H1 (cell line): ENCODE measurements at regions not wholly inside any gene's neighbourhood (a gene's known extent, or its start where the extent isn't known, plus 50 kb on each side); places are given as distances from the start of the nearest gene placed in this dataset.

Source experiments
- CTCF ChIA-PET: fragments of 300-600 bp; sonication (Branson Sonifier 250); formaldehyde crosslinking; loops from one replicate; lab custom pipeline; 2021; ENCODE audit not compliant: partially characterized antibody; lab: Charles Lee
- POLR2A ChIA-PET: fragments of 300-600 bp; sonication (Branson Sonifier 250); formaldehyde crosslinking; loops from one replicate; lab custom pipeline; 2021; ENCODE audit warnings: inconsistent platforms; ENCODE audit not compliant: partially characterized antibody; lab: Charles Lee
- DNase-seq, 2 experiments: peaks; one replicate each; pipeline versions ENCODE4 v3.0.0 to v3.0.0-alpha.2; 2010 to 2022; ENCODE audit warnings: low spot score in 2 of 2, low read depth in 1 of 2, mixed read lengths in 1 of 2
- FAIRE-seq: peaks from 2 replicates; lab custom pipeline; 2011; peaks lifted over from hg19 to GRCh38; lab: Jason Lieb, UNC
- H2AFZ ChIP-seq: 2 replicates; pipeline ENCODE4 v1.8.1; 2012; ENCODE audit warnings: low read length, inconsistent platforms
- H2AK5ac ChIP-seq: 2 replicates; pipeline ENCODE4 v1.6.1; 2013; ENCODE audit warnings: low read depth, low read length
- H2BK120ac ChIP-seq: replicated peaks from 2 replicates; pipeline ENCODE3; 2013; ENCODE audit warnings: low read depth, low read length, inconsistent platforms
- H2BK12ac ChIP-seq: 2 replicates; pipeline ENCODE4 v1.6.1; 2013; ENCODE audit warnings: low read depth, low read length
- H2BK15ac ChIP-seq: 2 replicates; pipeline ENCODE4 v1.6.1; 2013; ENCODE audit warnings: low read length
- H2BK20ac ChIP-seq: 2 replicates; pipeline ENCODE4 v1.6.1; 2013; ENCODE audit warnings: low read length
- H2BK5ac ChIP-seq: 2 replicates; pipeline ENCODE4 v1.6.1; 2013; ENCODE audit warnings: low read depth, low read length
- H3K14ac ChIP-seq: 2 replicates; pipeline ENCODE4 v1.6.1; 2013; ENCODE audit warnings: inconsistent platforms; ENCODE audit not compliant: insufficient read length
- H3K18ac ChIP-seq: 2 replicates; pipeline ENCODE4 v1.6.1; 2013; ENCODE audit warnings: low read length; ENCODE audit errors: extremely low read depth
- H3K23ac ChIP-seq: 2 replicates; pipeline ENCODE4 v1.6.1; 2013; ENCODE audit warnings: inconsistent platforms; ENCODE audit not compliant: insufficient read length
- H3K23me2 ChIP-seq: 2 replicates; pipeline ENCODE4 v1.6.1; 2013; ENCODE audit warnings: low read depth, low read length
- H3K27ac ChIP-seq: 2 replicates; pipeline ENCODE4 v1.6.1; 2011; ENCODE audit warnings: low read depth, low read length, inconsistent platforms
- H3K27me3 ChIP-seq, 4 experiments: replicated peaks in 1 of 4; 1 replicate in 1 of 4; 2 replicates in 3 of 4; pipeline versions ENCODE4 v1.6.1 to v1.8.1; 2011 to 2013; ENCODE audit warnings: low read length in 3 of 4, mild to moderate bottlenecking in 3 of 4, inconsistent platforms in 2 of 4, mixed read lengths in 2 of 4, moderate library complexity in 1 of 4; ENCODE audit not compliant: control insufficient read depth in 3 of 4, insufficient read depth in 3 of 4; ENCODE audit errors: extremely low read depth in 1 of 4
- H3K36me3 ChIP-seq, 4 experiments: 2 replicates each; pipeline versions ENCODE4 v1.6.1 to v1.8.1; 2011 to 2013; ENCODE audit warnings: mild to moderate bottlenecking in 4 of 4, low read length in 3 of 4, moderate library complexity in 2 of 4, control low read depth in 1 of 4, inconsistent platforms in 1 of 4; ENCODE audit not compliant: insufficient read depth in 4 of 4, control insufficient read depth in 2 of 4
- H3K4ac ChIP-seq: replicated peaks from 2 replicates; pipeline ENCODE3; 2013; ENCODE audit warnings: low read length, low read depth, mixed read lengths, inconsistent platforms; ENCODE audit not compliant: insufficient read length
- H3K4me1 ChIP-seq, 4 experiments: replicated peaks in 1 of 4; 1 replicate in 1 of 4; 2 replicates in 3 of 4; pipeline versions ENCODE4 v1.6.1 to v1.8.1; 2011 to 2013; ENCODE audit warnings: low read length in 3 of 4, inconsistent platforms in 2 of 4, mixed read lengths in 1 of 4; ENCODE audit not compliant: insufficient read depth in 4 of 4, control insufficient read depth in 3 of 4
- H3K4me2 ChIP-seq, 2 experiments: 2 replicates each; pipeline versions ENCODE4 v1.6.1 to v1.8.1; 2011 to 2013; ENCODE audit warnings: low read depth in 2 of 2, low read length in 2 of 2, control low read depth in 1 of 2, inconsistent platforms in 1 of 2, mild to moderate bottlenecking in 1 of 2; ENCODE audit not compliant: insufficient read depth in 1 of 2
- H3K4me3 ChIP-seq, 4 experiments: fragments of 200-600, 300-600 bp in 1 of 4; sonication (generic), shearing (Covaris generic), sonication (Bioruptor Twin) in 1 of 4; 2 replicates each; pipeline versions ENCODE4 v1.5.1 to v1.8.1; 2011 to 2016; ENCODE audit warnings: low read length in 4 of 4, low read depth in 3 of 4, control low read depth in 2 of 4, inconsistent platforms in 2 of 4, mild to moderate bottlenecking in 2 of 4, mixed read lengths in 1 of 4, moderate library complexity in 1 of 4; ENCODE audit not compliant: insufficient read depth in 2 of 4; ENCODE audit errors: extremely low read depth in 1 of 4
- H3K56ac ChIP-seq: replicated peaks from 2 replicates; pipeline ENCODE3; 2013; ENCODE audit warnings: low read depth, mild to moderate bottlenecking, mixed read lengths, low read length, inconsistent platforms; ENCODE audit not compliant: insufficient read length
- H3K79me1 ChIP-seq: 2 replicates; pipeline ENCODE4 v1.6.1; 2013; ENCODE audit warnings: low read depth, low read length, control low read depth
- H3K79me2 ChIP-seq, 2 experiments: 2 replicates each; pipeline versions ENCODE4 v1.6.1 to v1.8.1; 2012 to 2013; ENCODE audit warnings: low read length in 2 of 2, mild to moderate bottlenecking in 2 of 2, inconsistent platforms in 1 of 2; ENCODE audit not compliant: insufficient read depth in 2 of 2, control insufficient read depth in 1 of 2
- H3K9ac ChIP-seq, 4 experiments: replicated peaks in 1 of 4; 1 replicate in 1 of 4; 2 replicates in 3 of 4; pipeline versions ENCODE4 v1.6.1 to v1.8.1; 2011 to 2013; ENCODE audit warnings: low read depth in 3 of 4, low read length in 3 of 4, control low read depth in 2 of 4, mild to moderate bottlenecking in 2 of 4, moderate library complexity in 2 of 4, inconsistent platforms in 1 of 4; ENCODE audit errors: extremely low read depth in 1 of 4
- H3K9me3 ChIP-seq, 2 experiments: 2 replicates each; pipeline versions ENCODE4 v1.6.1 to v1.8.1; 2012 to 2013; ENCODE audit warnings: mild to moderate bottlenecking in 2 of 2, moderate library complexity in 2 of 2, control low read depth in 1 of 2, inconsistent platforms in 1 of 2, low read depth in 1 of 2, low read length in 1 of 2, mixed read lengths in 1 of 2; ENCODE audit not compliant: insufficient read depth in 2 of 2
- H4K20me1 ChIP-seq, 2 experiments: replicated peaks in 1 of 2; 2 replicates each; pipeline versions ENCODE3 to v1.8.1; 2011 to 2013; ENCODE audit warnings: inconsistent platforms in 2 of 2, low read length in 2 of 2, mild to moderate bottlenecking in 1 of 2; ENCODE audit not compliant: insufficient read depth in 2 of 2, control insufficient read depth in 1 of 2
- H4K5ac ChIP-seq: 2 replicates; pipeline ENCODE4 v1.6.1; 2013; ENCODE audit warnings: low read length, low read depth, mixed read lengths, inconsistent platforms; ENCODE audit not compliant: insufficient read length
- H4K8ac ChIP-seq: 2 replicates; pipeline ENCODE4 v1.8.0; 2013; ENCODE audit warnings: mild to moderate bottlenecking, moderate library complexity, low read length, inconsistent platforms; ENCODE audit not compliant: insufficient read depth; ENCODE audit errors: extremely low read depth
- H4K91ac ChIP-seq: replicated peaks from 2 replicates; pipeline ENCODE3; 2013; ENCODE audit warnings: low read length, mixed read lengths, inconsistent platforms; ENCODE audit not compliant: insufficient read length
- BCL11A ChIP-seq, 2 experiments: IDR thresholded peaks; one replicate each; pipeline ENCODE4 v1.6.1; 2011; ENCODE audit warnings: low read depth in 2 of 2, low read length in 2 of 2, mild to moderate bottlenecking in 2 of 2
- CBX5 ChIP-seq: fragments of 300-800, 300-1000 bp; sonication (generic); IDR thresholded peaks from 2 replicates; pipeline ENCODE4 v1.7.1; 2016; ENCODE audit warnings: antibody characterized with exemption, low read length, low read depth
- CEBPB ChIP-seq: IDR thresholded peaks from 2 replicates; pipeline ENCODE4 v1.6.1; 2012; ENCODE audit warnings: low read depth, low read length
- CHD1 ChIP-seq: IDR thresholded peaks from 2 replicates; pipeline ENCODE4 v1.6.1; 2012; ENCODE audit warnings: low read depth, low read length, improper control_type of control experiment
- FOSL1 ChIP-seq: IDR thresholded peaks from 2 replicates; pipeline ENCODE4 v1.6.1; 2011; ENCODE audit warnings: mild to moderate bottlenecking, low read depth, low read length, moderate library complexity; ENCODE audit not compliant: insufficient read depth
- HDAC2 ChIP-seq, 2 experiments: fragments of 300-600 bp in 1 of 2; sonication (generic) in 1 of 2; IDR thresholded peaks; 2 replicates each; pipeline ENCODE4 v1.6.1; 2011 to 2012; ENCODE audit warnings: low read depth in 2 of 2, low read length in 2 of 2, mild to moderate bottlenecking in 2 of 2, moderate library complexity in 2 of 2, borderline replicate concordance in 1 of 2, inconsistent platforms in 1 of 2
- JUN ChIP-seq: IDR thresholded peaks from 2 replicates; pipeline ENCODE4 v1.6.1; 2011; ENCODE audit warnings: low read depth, mild to moderate bottlenecking, improper control_type of control experiment, low read length
- KDM4A ChIP-seq: IDR thresholded peaks from one replicate; pipeline ENCODE4 v1.7.1; 2012; ENCODE audit warnings: low read depth, mild to moderate bottlenecking, moderate library complexity, low read length, inconsistent platforms; ENCODE audit not compliant: severe bottlenecking
- NRF1 ChIP-seq: IDR thresholded peaks from 2 replicates; pipeline ENCODE4 v1.6.1; 2011; ENCODE audit warnings: mild to moderate bottlenecking, low read depth, low read length, improper control_type of control experiment
- RXRA ChIP-seq: IDR thresholded peaks from 2 replicates; pipeline ENCODE4 v1.6.1; 2011; ENCODE audit warnings: low read depth, mild to moderate bottlenecking, low read length, moderate library complexity; ENCODE audit not compliant: insufficient read depth
- SIN3A ChIP-seq, 2 experiments: IDR thresholded peaks in 1 of 2; conservative IDR thresholded peaks in 1 of 2; 2 replicates each; pipeline ENCODE4 v1.6.1; 2011 to 2012; ENCODE audit warnings: low read length in 2 of 2, improper control_type of control experiment in 1 of 2, low read depth in 1 of 2, mild to moderate bottlenecking in 1 of 2
- SP4 ChIP-seq: IDR thresholded peaks from 2 replicates; pipeline ENCODE4 v1.6.1; 2012; ENCODE audit warnings: low read length, inconsistent platforms
- WGBS, 2 experiments: shearing (Covaris generic) in 1 of 2; methylation state at CpG; one replicate each; pipeline versions ENCODE4 v1.1.6 to v1.1.7; 2013 to 2015; ENCODE audit warnings: low lambda C conversion rate in 2 of 2, mixed read lengths in 2 of 2, inconsistent platforms in 1 of 2, low coverage in 1 of 2, missing lambda C conversion rate in 1 of 2; ENCODE audit not compliant: insufficient replicate concordance in 2 of 2, insufficient coverage in 1 of 2, insufficient read length in 1 of 2; ENCODE audit errors: extremely low coverage in 1 of 2, missing lambda C conversion rate in 1 of 2; 5-methylcytosine and 5-hydroxymethylcytosine counted together
- TF ChIP-seq, protein P1 (sequence below): IDR thresholded peaks from 2 replicates; pipeline ENCODE4 v1.6.1; 2011; ENCODE audit warnings: low read depth, mild to moderate bottlenecking, low read length; ENCODE audit not compliant: insufficient read depth

GRCh38 chrX:39728852-39729598, 368.7 kb downstream of the BCOR start:
- no peak for DNase-seq
- no peak overlapping the region for H2BK5ac ChIP-seq
- H2AK5ac ChIP-seq, result no peak overlapping the region
- WGBS, 2 experiments, result 89% methylated on average over 4 of the region's 6 CpGs; no CpG with 5 or more reads in 1 of the 2 experiments
- no peak overlapping the region for H3K56ac ChIP-seq
- H3K18ac ChIP-seq, result no peak overlapping the region
- no peaks in the 10 kb centered on the region for H3K79me1 ChIP-seq
- no peak overlapping the region for H3K23ac ChIP-seq
- H3K4me3 ChIP-seq, result no peak overlapping the region
- no peaks in the 10 kb centered on the region for H3K9me3 ChIP-seq
- peaks cover 0 to 12% (median 12%) of the 10 kb centered on the region in 4 experiments; a peak in 4 of 7 replicates for H3K4me1 ChIP-seq
- no peak overlapping the region for H3K27ac ChIP-seq
- no peak for FAIRE-seq
- no peak overlapping the region for H3K14ac ChIP-seq
- no peak overlapping the region for H3K4me2 ChIP-seq
- CTCF ChIA-PET, result no interaction called here
- H3K36me3 ChIP-seq, result no peaks in the 10 kb centered on the region
- peak overlapping the region; percentile 74 for H4K91ac ChIP-seq
- no peak overlapping the region for H2BK120ac ChIP-seq
- H4K20me1 ChIP-seq, result no peaks in the 10 kb centered on the region
- H3K4ac ChIP-seq, result no peak overlapping the region
- H2BK20ac ChIP-seq, result no peak overlapping the region
- no peaks in the 10 kb centered on the region for H3K27me3 ChIP-seq
- no peaks in the 10 kb centered on the region for H3K79me2 ChIP-seq
- H4K5ac ChIP-seq, result no peak overlapping the region
- POLR2A ChIA-PET, result no interaction called here
- H2BK15ac ChIP-seq, result no peak overlapping the region
- no peak overlapping the region for H4K8ac ChIP-seq
- no peak overlapping the region for H3K9ac ChIP-seq
- H3K23me2 ChIP-seq, result peaks cover 2% of the 10 kb centered on the region; the same call in 1 of the 2 replicates
- no peak overlapping the region for H2BK12ac ChIP-seq
- no peak overlapping the region for H2AFZ ChIP-seq
- no peak for TF ChIP-seq BCL11A (IDR thresholded peaks at IDR 0.05; ENCODE audit: low read depth in 2 of 2, low read length in 2 of 2)
- TF ChIP-seq NRF1, result no peak
- TF ChIP-seq CEBPB, result no peak
- TF ChIP-seq SP4, result no peak
- no peak for TF ChIP-seq RXRA
- no peak for TF ChIP-seq FOSL1
- TF ChIP-seq CHD1, result no peak
- TF ChIP-seq, protein P1, sequence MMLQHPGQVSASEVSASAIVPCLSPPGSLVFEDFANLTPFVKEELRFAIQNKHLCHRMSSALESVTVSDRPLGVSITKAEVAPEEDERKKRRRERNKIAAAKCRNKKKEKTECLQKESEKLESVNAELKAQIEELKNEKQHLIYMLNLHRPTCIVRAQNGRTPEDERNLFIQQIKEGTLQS, result no peak
- TF ChIP-seq CBX5, result no peak
- no peak for TF ChIP-seq KDM4A
- no peak for TF ChIP-seq SIN3A (conservative IDR thresholded peaks at IDR 0.05 in 1 of 2, IDR thresholded peaks at IDR 0.05 in 1 of 2; ENCODE audit: low read depth in 1 of 2, low read length in 2 of 2)
- no peak for TF ChIP-seq JUN
- TF ChIP-seq HDAC2 (IDR thresholded peaks at IDR 0.05; ENCODE audit: borderline replicate concordance in 1 of 2, low read depth in 2 of 2, low read length in 2 of 2), result no peak
